Stimulated activated CD4-positive, alpha-beta T cell treated with anti-CD3 and anti-CD28 coated beads, Interleukin-4, amount 100 ng/mL, for 48 hours (primary cell): ENCODE measurements at regions not wholly inside any gene's neighbourhood (a gene's known extent, or its start where the extent isn't known, plus 50 kb on each side); places are given as distances from the start of the nearest gene placed in this dataset.

Source experiments
- DNase-seq, 2 donors: peaks; one replicate each; pipeline ENCODE4 v3.0.0-alpha.2; 2020; ENCODE audit warnings: low read depth in 2 of 2

GRCh38 chr2:129233751-129234406 lies 745.6 kb upstream of the RAB6C start:
- DNase-seq, result no peak

GRCh38 chr2:129236601-129237000 lies 742.9 kb upstream of the RAB6C start:
- no peak for DNase-seq

GRCh38 chr2:129237966-129238725 lies 741.3 kb upstream of the RAB6C start:
- DNase-seq, result no peak

GRCh38 chr2:129239141-129239540 lies 740.3 kb upstream of the RAB6C start:
- DNase-seq, result no peak

- no peak for DNase-seq
Measured at GRCh38 chr2:129240061-129240460, 739.4 kb upstream of the RAB6C start.

GRCh38 chr2:129242269-129242668 lies 737.2 kb upstream of the RAB6C start:
- no peak for DNase-seq

GRCh38 chr2:129247751-129248150 lies 731.7 kb upstream of the RAB6C start:
- DNase-seq, result no peak

GRCh38 chr2:129248198-129248597 lies 731.3 kb upstream of the RAB6C start:
- DNase-seq, result no peak

GRCh38 chr2:129252781-129253460 lies 726.5 kb upstream of the RAB6C start:
- no peak for DNase-seq

GRCh38 chr2:129253461-129253812 lies 726.0 kb upstream of the RAB6C start:
- DNase-seq, result no peak

GRCh38 chr2:129254718-129255117 lies 724.7 kb upstream of the RAB6C start:
- DNase-seq, result no peak

- DNase-seq, result no peak
Measured at GRCh38 chr2:129255610-129256313, 723.7 kb upstream of the RAB6C start.

GRCh38 chr2:129256642-129257041 lies 722.8 kb upstream of the RAB6C start:
- DNase-seq, result no peak

- no peak for DNase-seq
Measured at GRCh38 chr2:129262934-129263333, 716.5 kb upstream of the RAB6C start.

GRCh38 chr2:129263939-129264338 lies 715.5 kb upstream of the RAB6C start:
- DNase-seq, result no peak

- no peak for DNase-seq
Measured at GRCh38 chr2:129267559-129267958, 711.9 kb upstream of the RAB6C start.

- DNase-seq, result no peak
Measured at GRCh38 chr2:129273266-129274037, 706.0 kb upstream of the RAB6C start.

GRCh38 chr2:129274038-129274415 lies 705.4 kb upstream of the RAB6C start:
- no peak for DNase-seq

GRCh38 chr2:129274918-129275317 lies 704.5 kb upstream of the RAB6C start:
- DNase-seq, result no peak

GRCh38 chr2:129275706-129276105 lies 703.8 kb upstream of the RAB6C start:
- no peak for DNase-seq

GRCh38 chr2:129276978-129277584 lies 702.4 kb upstream of the RAB6C start:
- no peak for DNase-seq
